RCC 7860 (cell line): ENCODE measurements at regions not wholly inside any gene's neighbourhood (a gene's known extent, or its start where the extent isn't known, plus 50 kb on each side); places are given as distances from the start of the nearest gene placed in this dataset.

Source experiments
- DNase-seq: peaks from one replicate; pipeline ENCODE4 v3.0.0-alpha.2; 2015; ENCODE audit warnings: low spot score
- FAIRE-seq: peaks from 2 replicates; lab custom pipeline; 2012; peaks lifted over from hg19 to GRCh38; lab: Jason Lieb, UNC

GRCh38 chr15:36313736-36314280 lies 265.6 kb upstream of the CDIN1 start:
- FAIRE-seq: no peak

GRCh38 chr15:36315649-36316048 lies 263.8 kb upstream of the CDIN1 start:
- no peak for FAIRE-seq

More at GRCh38 chr15:36313736-36314280, 265.6 kb upstream of the CDIN1 start:
- DNase-seq: no peak

GRCh38 chr15:36323615-36324014 lies 255.8 kb upstream of the CDIN1 start:
- FAIRE-seq: no peak
- DNase-seq: no peak

More at GRCh38 chr15:36315649-36316048, 263.8 kb upstream of the CDIN1 start:
- no peak for DNase-seq

DNA sequence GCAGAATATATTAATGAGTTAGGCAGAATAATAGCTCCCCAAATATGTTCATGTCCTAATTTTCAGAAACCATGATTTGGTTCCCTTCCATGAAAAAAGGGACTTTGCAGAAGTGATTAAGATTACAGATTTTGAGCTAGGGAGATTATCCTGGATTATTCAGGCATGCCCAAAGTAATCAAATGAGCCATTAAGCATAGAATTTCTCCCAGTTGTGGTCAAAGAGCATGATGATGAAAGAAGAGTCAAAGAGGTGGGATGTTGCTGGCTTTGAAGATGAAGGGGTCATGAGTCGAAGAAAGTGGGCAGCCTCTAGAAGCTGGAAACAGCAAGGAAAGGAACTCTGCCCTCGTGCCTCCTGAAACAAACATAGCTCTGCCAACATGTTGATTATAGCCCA lies 254.2 kb upstream of the CDIN1 start:
- DNase-seq (no peak), FAIRE-seq (no peak)

GRCh38 chr15:36329592-36329991 lies 249.8 kb upstream of the CDIN1 start:
- DNase-seq: no peak
- FAIRE-seq: no peak

DNA sequence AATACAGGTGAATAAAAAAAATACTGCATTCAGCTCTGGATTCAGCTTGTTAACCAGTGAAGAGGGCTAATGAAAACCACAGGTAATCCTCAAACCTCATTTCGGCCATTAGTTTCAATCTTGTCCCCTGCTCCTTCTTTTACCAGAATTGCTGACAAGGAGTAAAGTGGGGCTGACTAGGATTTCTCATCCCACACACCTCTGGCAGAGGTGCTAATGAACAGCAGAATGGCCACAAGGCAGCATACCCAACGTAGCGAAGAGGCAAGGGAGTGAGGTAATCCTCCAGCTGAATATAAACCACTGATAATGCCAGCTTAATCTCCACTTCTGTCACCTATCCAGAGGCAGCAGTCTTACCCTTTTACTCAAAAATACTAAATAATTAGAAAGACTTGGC lies 248.8 kb upstream of the CDIN1 start:
- DNase-seq: no peak
- FAIRE-seq: no peak

- DNase-seq (no peak), FAIRE-seq (no peak)
These were observed 247.7 kb upstream of the CDIN1 start for GRCh38 chr15:36331531-36332275.

GRCh38 chr15:36332301-36332700 lies 247.1 kb upstream of the CDIN1 start:
- DNase-seq (no peak), FAIRE-seq (no peak)

- no peak for FAIRE-seq
- no peak for DNase-seq
These were observed 246.5 kb upstream of the CDIN1 start for GRCh38 chr15:36332896-36333295.

DNA sequence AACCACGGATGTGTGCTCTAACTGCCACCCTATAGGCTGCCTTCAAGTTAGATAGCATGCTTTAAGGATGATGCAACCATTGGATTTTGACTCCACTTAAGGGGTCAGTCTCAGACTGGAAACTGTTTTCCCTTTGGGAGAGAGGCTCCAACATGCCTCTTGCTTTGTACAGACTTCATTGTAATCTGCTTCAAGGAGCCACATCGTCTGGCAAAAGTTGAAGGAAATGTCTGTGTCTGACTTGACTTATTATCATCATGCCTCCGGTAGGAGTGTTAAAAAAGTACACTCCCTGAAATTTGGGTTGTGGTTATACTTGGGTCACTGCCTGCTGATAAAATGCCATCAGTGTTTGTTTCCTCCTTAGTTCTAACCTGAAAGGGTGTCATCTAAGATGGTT lies 245.4 kb upstream of the CDIN1 start:
- FAIRE-seq (peak; percentile 7), DNase-seq (peak; percentile 33)

GRCh38 chr15:36335224-36335623 lies 244.2 kb upstream of the CDIN1 start:
- FAIRE-seq: no peak
- DNase-seq: no peak

DNA sequence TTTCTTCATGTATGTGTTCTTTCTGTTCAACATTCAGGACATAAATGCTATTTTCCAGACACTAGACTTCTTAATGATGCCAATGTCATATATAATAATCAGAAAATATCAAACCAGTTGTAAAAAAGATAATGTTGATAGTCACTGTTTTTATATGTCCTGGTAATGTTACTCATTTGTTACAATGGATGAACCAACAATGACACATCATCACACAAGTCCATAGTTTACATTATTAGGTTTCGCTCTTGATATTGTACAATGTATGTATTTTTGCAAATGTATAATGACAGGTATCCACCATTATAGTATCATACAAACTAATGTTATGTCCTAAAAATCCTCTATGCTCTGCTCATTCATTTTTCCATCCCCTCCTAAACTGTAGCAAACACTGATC lies 243.8 kb upstream of the CDIN1 start:
- FAIRE-seq (no peak), DNase-seq (no peak)

GRCh38 chr15:36344887-36345286 lies 234.5 kb upstream of the CDIN1 start:
- FAIRE-seq: no peak
- DNase-seq: no peak

DNA sequence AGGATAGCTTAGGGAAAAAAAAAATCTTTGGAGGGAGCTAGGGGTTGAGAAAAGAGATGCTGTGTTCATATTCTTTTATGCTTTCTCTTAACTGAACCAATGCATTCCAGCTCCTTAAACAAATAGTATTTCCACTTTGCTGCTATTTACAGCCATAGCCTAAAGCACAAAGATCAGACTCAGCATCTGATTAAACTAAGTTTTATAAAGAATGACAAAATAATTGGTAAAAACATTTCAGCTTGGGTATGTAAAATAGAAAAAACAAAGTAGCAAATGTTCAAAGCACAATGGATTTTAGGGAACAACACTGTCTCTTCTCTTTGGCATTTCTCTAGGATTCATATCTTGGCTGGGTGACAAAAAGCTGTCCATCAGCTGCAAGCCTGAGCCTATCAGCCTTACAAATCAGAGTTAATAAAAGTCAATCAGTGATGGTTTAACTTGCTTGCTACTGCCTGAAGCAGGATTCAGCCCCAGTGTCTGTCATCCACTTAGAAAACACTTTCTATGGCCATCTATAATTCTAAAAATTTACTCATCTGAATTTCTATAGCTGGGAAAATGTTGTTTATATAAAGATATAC lies 232.1 kb upstream of the CDIN1 start:
- DNase-seq: peak; percentile 8
- peak; percentile 77 for FAIRE-seq

- FAIRE-seq: no peak
- no peak for DNase-seq
These were observed 223.0 kb upstream of the CDIN1 start for GRCh38 chr15:36356466-36356865.

DNA sequence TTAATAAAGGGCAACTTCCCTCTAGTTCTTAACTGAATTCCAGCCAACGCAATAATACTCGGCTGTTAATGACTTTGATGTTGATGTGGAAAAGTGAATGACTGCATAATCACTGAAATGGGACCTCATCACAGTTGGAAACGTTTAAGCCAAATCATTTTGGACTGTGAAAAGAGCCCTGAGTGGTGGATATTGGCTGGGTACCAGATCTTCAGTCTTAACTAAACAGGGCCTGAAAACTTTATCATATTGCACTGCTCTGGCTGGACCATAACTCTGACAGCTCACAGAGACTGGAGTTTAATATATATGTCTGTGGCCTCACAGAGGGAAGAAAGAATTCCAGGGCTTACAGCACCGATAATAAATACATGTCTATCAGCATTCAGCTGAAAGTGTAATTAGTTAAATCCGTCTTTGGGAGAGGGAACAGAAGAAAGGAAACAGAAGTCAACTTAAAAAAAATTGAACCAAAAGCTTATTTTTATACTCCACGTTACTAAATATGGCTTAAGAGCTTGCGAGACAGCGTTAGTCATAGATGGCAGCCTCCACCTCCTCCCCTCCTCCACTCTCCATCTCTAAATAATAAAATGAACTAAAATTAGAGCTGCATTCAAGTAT lies 222.3 kb upstream of the CDIN1 start:
- FAIRE-seq (no peak), DNase-seq (no peak)

DNA sequence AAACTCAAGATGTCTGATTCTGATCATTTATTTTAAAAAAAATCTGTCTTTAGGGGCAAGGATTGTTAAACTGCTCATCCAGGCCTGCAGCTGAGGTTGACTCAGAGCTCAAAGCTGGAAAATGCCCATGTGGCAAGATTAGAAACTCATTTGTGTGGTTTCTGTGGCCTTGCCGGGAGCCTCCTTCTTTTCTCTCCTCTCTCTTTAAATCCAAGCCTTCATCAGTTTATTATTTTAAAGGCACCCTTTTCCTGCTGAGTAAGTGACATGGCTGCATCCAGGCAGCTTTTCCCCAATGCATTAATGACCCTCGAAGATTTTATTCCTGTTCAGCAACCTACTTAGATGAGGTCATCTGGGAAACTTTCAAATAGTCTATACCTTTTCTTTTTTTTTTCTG lies 221.3 kb upstream of the CDIN1 start:
- DNase-seq: peak; percentile 62

DNA sequence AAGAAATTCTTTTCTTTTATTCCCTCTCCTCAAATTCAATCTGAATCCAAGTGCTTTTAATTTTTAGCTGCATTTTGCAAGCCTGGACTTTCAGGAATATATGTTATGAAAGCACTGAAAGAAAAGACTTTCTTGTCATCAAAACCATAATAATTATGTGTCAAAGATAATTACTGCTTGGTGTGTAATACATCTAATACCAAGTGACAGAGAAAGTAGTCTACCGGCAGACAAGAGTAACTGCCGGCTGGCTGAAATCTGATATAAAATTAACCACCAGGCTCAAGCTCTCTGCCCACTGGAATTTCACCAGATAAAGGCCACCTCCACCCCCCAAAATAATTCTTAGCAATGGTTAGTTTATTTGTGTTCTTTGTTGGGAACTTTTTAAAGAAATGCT lies 220.9 kb upstream of the CDIN1 start:
- DNase-seq: peak; percentile 29
- peak; percentile 80 for FAIRE-seq

More for the DNA sequence above, 221.3 kb upstream of the CDIN1 start:
- peak; percentile 89 for FAIRE-seq

- DNase-seq: no peak
- no peak for FAIRE-seq
These were observed 220.1 kb upstream of the CDIN1 start for GRCh38 chr15:36359286-36359685.

DNA sequence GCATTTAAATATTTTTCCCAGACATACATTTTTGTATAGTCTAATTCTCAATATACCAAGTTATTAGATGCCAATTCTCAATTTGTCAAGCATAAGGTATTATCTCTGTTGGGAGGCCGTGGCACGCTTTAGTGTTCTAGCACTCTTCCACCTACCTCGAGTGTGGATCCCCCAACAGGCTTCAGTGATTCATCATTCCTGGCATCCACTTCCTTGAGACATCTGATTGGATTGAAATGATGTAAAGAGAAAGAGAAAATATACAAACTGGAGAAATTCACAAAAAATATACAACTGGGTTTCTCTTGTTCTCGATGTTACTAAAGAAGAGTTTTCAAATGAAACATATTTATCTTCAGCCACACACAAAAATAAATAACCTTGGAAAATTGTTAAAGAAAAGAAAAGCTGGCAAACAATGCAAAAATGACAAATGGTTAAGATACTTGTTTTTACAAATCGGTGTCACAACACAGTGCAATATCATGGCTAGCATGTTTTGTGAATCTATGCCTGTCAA lies 218.0 kb upstream of the CDIN1 start:
- FAIRE-seq (no peak), DNase-seq (no peak)

GRCh38 chr15:36362509-36362915 lies 216.9 kb upstream of the CDIN1 start:
- FAIRE-seq (no peak), DNase-seq (no peak)

- FAIRE-seq: no peak
- DNase-seq: no peak
These were observed 216.1 kb upstream of the CDIN1 start for GRCh38 chr15:36363335-36363734.
